ENCODE measurements at regions not wholly inside any gene's neighbourhood (a gene's known extent, or its start where the extent isn't known, plus 50 kb on each side); places are given as distances from the start of the nearest gene placed in this dataset.

- TF ChIP-seq CTCF (IDR thresholded peaks at IDR 0.05; ENCODE audit: low read depth, low read length, poor library complexity, severe bottlenecking) (no peak), EZH2phosphoT487 (IDR thresholded peaks at IDR 0.05; ENCODE audit: borderline replicate concordance, low read length) (no peak)
Measured at GRCh38 chr14:48568688-48569087, 893.3 kb upstream of the MDGA2 start.
